ENCODE measurements at regions not wholly inside any gene's neighbourhood (a gene's known extent, or its start where the extent isn't known, plus 50 kb on each side); places are given as distances from the start of the nearest gene placed in this dataset.
A peak's percentile ranks its signal among the peaks of the same experiment; 100 is the strongest.

- DNase-seq = no peak
- intact Hi-C loops (cut with DNase I) = no loop called here
Observed at GRCh38 chr16:73265124-73265837, 217.4 kb upstream of the ZFHX3 start.

- intact Hi-C loops (cut with DNase I) = no loop called here
Observed at GRCh38 chr16:73262931-73263330, 215.0 kb upstream of the ZFHX3 start.

GRCh38 chr16:73255031-73255430 is 207.1 kb upstream of the ZFHX3 start:
- intact Hi-C loops (cut with DNase I) = no loop called here
- DNase-seq = no peak

More at GRCh38 chr16:73262931-73263330, 215.0 kb upstream of the ZFHX3 start:
- DNase-seq = no peak

- DNase-seq = no peak
- intact Hi-C loops (cut with DNase I) = no loop called here
Observed at GRCh38 chr16:73253922-73254480, 206.1 kb upstream of the ZFHX3 start.

DNA sequence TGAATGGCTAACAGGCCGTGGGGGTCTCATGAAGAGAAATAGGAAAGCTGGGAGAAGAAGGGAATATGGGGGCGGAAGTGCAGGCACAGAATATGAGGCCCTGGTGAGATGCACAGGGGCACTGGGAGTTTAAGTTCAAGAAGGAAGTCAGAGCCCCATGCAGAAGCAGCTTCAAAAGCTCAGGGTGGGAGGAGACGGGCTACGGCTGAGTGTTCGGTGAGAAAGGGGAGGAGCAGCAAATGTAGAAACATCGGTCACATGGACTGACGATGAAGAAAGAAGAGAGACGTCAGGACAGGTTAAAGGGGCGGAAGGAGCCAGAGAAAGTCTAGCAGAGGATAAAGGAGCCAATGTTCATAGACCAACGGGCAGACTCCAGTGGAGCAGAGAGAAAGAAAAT is 204.5 kb upstream of the ZFHX3 start:
- intact Hi-C loops (cut with DNase I) = no loop called here
- no peak for DNase-seq

DNA sequence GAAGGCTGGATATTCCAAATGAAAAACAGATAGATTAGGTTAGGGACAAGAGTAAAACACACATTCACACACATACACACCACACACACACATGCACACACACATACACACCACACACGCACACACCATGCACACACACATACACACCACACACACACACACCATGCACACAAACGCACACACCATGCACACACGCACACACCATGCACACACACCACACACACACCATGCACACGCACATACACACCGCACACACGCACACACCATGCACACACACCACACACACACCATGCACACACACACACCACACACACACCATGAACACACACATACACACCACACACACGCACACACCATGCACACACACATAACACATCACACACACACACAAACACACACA is 203.7 kb upstream of the ZFHX3 start:
- DNase-seq = no peak
- intact Hi-C loops (cut with DNase I) = no loop called here

GRCh38 chr16:73248316-73248715 is 200.4 kb upstream of the ZFHX3 start:
- intact Hi-C loops (cut with DNase I) = no loop called here
- no peak for DNase-seq

GRCh38 chr16:73240920-73241319 is 193.0 kb upstream of the ZFHX3 start:
- DNase-seq = no peak
- intact Hi-C loops (cut with DNase I) = no loop called here

DNA sequence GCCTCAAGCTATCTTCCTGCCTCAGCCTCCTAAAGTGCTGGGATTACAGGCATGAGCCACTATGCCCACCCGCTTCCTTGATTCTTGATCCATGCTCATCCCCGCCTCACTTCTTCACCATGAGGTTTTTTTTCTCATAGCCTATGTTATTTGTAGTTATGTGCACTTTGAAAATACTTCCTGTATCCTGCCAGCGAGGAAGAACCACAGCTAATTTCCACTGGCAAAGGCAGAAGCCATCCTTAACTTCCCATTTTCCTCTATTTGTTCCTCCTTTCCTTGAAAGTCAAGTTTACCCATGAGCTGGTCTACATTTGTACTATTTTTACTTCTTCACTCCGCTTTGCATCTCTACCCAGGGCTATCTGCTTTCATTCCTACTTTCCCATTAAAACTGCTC is 189.7 kb upstream of the ZFHX3 start:
- intact Hi-C loops (cut with DNase I) = no loop called here
- no peak for DNase-seq

- intact Hi-C loops (cut with DNase I) = no loop called here
Observed at GRCh38 chr16:73234496-73234895, 186.6 kb upstream of the ZFHX3 start.

DNA sequence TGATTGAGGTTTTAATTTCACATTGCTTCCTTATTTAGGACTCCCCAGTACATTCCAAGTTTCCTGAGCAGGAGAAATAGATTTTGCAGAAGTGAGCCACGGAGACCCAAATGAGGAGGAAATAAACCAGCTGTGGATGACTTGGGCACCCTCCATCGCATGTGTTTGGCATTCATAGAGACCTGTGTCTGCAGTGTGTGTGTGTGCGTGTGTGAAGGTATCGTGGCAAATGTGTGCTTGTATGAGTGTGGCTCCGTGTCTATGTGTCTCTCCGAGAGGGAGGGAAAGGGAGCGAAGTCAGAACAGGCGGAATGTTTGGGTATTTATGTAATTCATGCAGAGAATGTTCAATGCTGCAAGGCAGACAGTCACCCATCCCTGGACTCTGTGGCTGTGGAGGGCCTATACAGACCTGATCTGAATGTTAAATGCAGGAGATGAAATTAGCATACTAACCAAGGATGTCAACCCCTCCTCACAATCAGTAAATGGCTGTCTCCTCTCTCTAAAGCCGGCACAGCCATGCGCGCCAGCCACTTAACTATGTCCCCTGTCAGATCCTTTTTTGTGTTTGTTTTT is 186.0 kb upstream of the ZFHX3 start:
- intact Hi-C loops (cut with DNase I) = no loop called here
- DNase-seq = peak in 27 of 42 donors; percentile 3 to 50 (median 21)

More at GRCh38 chr16:73234496-73234895, 186.6 kb upstream of the ZFHX3 start:
- peak in 1 of 42 donors; percentile 34 for DNase-seq

GRCh38 chr16:73233329-73233765 is 185.4 kb upstream of the ZFHX3 start:
- intact Hi-C loops (cut with DNase I) = no loop called here
- peak in 19 of 42 donors; percentile 7 to 61 (median 23) for DNase-seq

DNA sequence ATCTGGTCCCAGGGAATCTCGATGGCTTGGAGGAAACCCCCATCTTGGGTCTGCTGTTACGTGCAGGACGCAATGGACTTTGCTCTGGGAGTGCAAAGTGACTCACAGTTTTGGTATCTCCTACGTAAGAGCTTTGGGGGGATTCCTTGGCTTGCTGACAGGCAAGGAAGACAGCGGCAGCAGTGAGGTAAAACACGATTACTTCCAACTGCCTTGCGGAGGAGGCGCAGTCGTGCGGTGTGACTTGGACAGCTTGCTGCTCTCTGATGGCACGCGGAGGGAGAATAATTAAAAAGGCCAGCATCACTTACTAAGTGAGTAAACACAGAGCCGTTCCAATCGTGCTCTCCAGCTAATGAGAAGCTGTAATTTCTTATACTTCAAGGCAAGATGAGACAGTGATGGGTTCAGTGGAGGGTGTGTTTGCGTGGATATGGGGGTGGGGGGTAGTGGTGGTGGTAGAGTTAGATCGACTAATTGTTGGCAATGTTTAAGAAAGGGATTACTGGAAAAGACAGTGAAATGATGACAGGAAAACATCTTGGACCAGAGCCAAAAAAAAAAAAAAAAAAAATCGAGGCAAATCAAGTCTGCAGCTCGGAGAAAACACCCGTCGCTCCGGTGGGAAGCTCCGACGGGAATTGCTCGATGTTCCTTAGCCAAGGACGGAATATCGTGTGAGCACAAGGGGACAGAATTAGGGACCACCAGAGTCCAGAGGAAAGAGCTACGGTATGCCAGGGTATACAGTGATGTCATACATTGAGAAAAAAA is 184.8 kb upstream of the ZFHX3 start:
- peak; percentile 17 to 82 (median 56) for DNase-seq
- intact Hi-C loops (cut with DNase I) = no loop called here

GRCh38 chr16:73231944-73232554 is 184.1 kb upstream of the ZFHX3 start:
- DNase-seq = peak in 40 of 42 donors; percentile 8 to 79 (median 46)
- intact Hi-C loops (cut with DNase I) = no loop called here

GRCh38 chr16:73231379-73231778 is 183.5 kb upstream of the ZFHX3 start:
- peak in 2 of 42 donors; percentile 4 to 23 for DNase-seq

DNA sequence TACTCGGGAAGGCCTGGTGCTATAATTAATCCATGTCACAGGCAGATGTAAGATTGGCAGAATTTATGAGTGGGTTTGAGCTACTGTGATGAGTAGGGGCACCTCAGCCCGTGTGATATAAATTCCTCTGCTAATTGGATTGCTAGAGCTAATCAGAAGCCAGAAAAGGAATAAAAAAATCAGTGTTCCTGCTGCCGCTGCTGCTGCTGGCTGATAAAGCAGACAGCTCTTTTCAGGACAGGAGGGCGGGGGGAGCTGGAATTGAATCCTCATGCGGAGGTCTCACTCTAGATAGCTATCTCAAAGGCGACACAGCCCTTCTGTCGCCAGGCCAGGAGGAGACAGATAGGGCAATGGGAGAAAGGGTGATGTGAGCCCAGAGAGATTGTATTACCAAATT is 182.7 kb upstream of the ZFHX3 start:
- intact Hi-C loops (cut with DNase I) = no loop called here
- DNase-seq = peak; percentile 24 to 85 (median 58)

More at GRCh38 chr16:73231379-73231778, 183.5 kb upstream of the ZFHX3 start:
- intact Hi-C loops (cut with DNase I) = no loop called here

DNA sequence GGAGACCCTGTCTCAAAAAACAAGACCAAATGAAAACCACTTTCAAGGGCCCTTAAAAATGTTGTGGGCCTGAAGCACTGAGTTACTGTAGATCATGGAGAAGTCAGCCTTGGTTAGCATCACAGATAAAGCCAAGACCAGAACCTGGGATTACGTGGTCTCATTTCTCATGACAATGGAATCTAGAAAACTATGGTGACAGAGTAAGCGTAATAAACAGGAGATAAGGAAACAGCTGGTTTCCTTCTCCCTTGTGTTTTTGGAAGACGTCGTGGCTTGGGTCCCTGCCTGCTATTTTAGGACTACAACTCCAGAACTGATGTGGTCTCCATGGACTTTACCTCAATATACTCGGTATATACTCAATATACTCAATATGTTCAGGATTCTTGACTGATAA is 180.7 kb upstream of the ZFHX3 start:
- no peak for DNase-seq
- intact Hi-C loops (cut with DNase I) = no loop called here

DNA sequence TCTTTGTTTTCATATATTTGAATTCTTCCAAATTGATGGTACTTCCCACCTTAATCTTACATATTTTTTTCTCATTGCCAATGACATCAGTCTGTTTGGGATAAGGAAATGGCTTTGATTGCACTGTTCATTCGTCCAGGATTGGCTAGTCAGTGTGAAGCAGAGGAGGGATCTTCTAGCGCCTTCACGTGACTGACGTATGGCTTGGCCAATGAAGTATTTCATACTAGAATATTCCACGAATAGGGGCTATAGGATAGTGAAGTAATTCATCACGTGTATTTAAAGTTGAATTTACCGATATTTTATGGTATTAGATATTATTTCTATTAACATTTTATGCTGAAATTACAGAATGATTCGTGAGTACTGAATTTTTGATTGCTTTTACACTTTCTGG is 178.7 kb upstream of the ZFHX3 start:
- no peak for DNase-seq
- intact Hi-C loops (cut with DNase I) = no loop called here

DNA sequence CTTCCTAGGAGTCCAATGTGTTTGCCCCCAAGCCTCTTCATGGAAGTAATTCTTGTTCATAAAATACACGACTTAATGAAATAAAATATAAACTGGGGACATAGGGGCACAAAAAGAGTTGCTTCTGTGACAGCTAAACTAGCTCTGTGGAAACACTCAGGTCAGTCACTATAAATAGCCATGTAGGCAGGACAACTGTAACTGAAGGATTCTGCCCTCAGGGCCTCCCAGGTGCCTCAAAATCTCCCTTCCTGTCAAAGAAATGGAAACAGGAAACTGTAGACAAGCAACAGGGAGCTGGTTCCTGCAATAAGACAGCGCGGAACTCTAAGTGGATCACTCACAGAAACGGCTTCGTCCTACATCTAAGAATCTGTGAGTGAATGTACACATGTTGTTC is 178.1 kb upstream of the ZFHX3 start:
- no peak for DNase-seq
- intact Hi-C loops (cut with DNase I) = no loop called here
